Mesendoderm (in vitro differentiated cells): ENCODE measurements at regions not wholly inside any gene's neighbourhood (a gene's known extent, or its start where the extent isn't known, plus 50 kb on each side); places are given as distances from the start of the nearest gene placed in this dataset.

Source experiments
- DNase-seq: peaks from one replicate; pipeline ENCODE4 v3.0.0; 2013
- H2AK5ac ChIP-seq: 2 replicates; pipeline ENCODE4 v1.6.1; 2013; ENCODE audit warnings: low read length, inconsistent platforms
- H2BK120ac ChIP-seq: 2 replicates; pipeline ENCODE4 v1.6.1; 2013; ENCODE audit warnings: low read depth, mild to moderate bottlenecking, low read length, moderate library complexity, mixed read lengths
- H2BK15ac ChIP-seq: replicated peaks from 2 replicates; pipeline ENCODE4 v1.6.1; 2013; ENCODE audit warnings: low read depth, mild to moderate bottlenecking, moderate library complexity
- H2BK5ac ChIP-seq: 2 replicates; pipeline ENCODE4 v1.6.1; 2013; ENCODE audit warnings: low read length, inconsistent platforms
- H3K18ac ChIP-seq: 2 replicates; pipeline ENCODE4 v1.6.1; 2013; ENCODE audit warnings: mild to moderate bottlenecking, low read length, mixed read lengths
- H3K23ac ChIP-seq: one replicate; pipeline ENCODE4 v1.6.1; 2013; ENCODE audit warnings: low read length
- H3K27ac ChIP-seq: 2 replicates; pipeline ENCODE4 v1.5.1; 2013; ENCODE audit warnings: low read depth, mild to moderate bottlenecking, inconsistent platforms, low read length, moderate library complexity
- H3K27me3 ChIP-seq: 2 replicates; pipeline ENCODE4 v1.6.1; 2013; ENCODE audit warnings: low read length, control low read depth, mild to moderate bottlenecking, inconsistent platforms; ENCODE audit not compliant: insufficient read depth, poor library complexity
- H3K36me3 ChIP-seq: 2 replicates; pipeline ENCODE4 v1.6.1; 2013; ENCODE audit warnings: low read length, inconsistent platforms; ENCODE audit not compliant: control insufficient read depth, insufficient read depth
- H3K4ac ChIP-seq: one replicate; pipeline ENCODE4 v1.6.1; 2013; ENCODE audit warnings: low read depth, mild to moderate bottlenecking, low read length, moderate library complexity
- H3K4me1 ChIP-seq: 2 replicates; pipeline ENCODE4 v1.6.1; 2013; ENCODE audit warnings: low read depth, low read length, inconsistent platforms; ENCODE audit not compliant: control insufficient read depth
- H3K4me2 ChIP-seq: 2 replicates; pipeline ENCODE4 v1.6.1; 2013; ENCODE audit warnings: low read length
- H3K4me3 ChIP-seq: 2 replicates; pipeline ENCODE4 v1.5.1; 2013; ENCODE audit warnings: mild to moderate bottlenecking, low read length
- H3K56ac ChIP-seq: one replicate; pipeline ENCODE4 v1.6.1; 2013; ENCODE audit warnings: low read length
- H3K79me1 ChIP-seq: 2 replicates; pipeline ENCODE4 v1.6.1; 2013; ENCODE audit warnings: low read length, inconsistent platforms
- H3K79me2 ChIP-seq: 2 replicates; pipeline ENCODE4 v1.6.1; 2013; ENCODE audit warnings: mild to moderate bottlenecking, low read length; ENCODE audit not compliant: control insufficient read depth, insufficient read depth
- H3K9ac ChIP-seq: 2 replicates; pipeline ENCODE4 v1.6.1; 2013; ENCODE audit warnings: low read length, inconsistent platforms
- H4K5ac ChIP-seq: one replicate; pipeline ENCODE4 v1.6.1; 2013; ENCODE audit warnings: low read length
- H4K8ac ChIP-seq: one replicate; pipeline ENCODE4 v1.6.1; 2013; ENCODE audit warnings: low read depth, mild to moderate bottlenecking, control low read depth, low read length, moderate library complexity
- WGBS: extraction: QIAGEN DNeasy Blood & Tissue Kit; methylation state at CpG from one replicate; pipeline ENCODE4 v1.1.7; 2013; ENCODE audit warnings: low lambda C conversion rate, missing lambda C conversion rate; ENCODE audit not compliant: insufficient coverage; ENCODE audit errors: extremely low coverage; 5-methylcytosine and 5-hydroxymethylcytosine counted together

DNA sequence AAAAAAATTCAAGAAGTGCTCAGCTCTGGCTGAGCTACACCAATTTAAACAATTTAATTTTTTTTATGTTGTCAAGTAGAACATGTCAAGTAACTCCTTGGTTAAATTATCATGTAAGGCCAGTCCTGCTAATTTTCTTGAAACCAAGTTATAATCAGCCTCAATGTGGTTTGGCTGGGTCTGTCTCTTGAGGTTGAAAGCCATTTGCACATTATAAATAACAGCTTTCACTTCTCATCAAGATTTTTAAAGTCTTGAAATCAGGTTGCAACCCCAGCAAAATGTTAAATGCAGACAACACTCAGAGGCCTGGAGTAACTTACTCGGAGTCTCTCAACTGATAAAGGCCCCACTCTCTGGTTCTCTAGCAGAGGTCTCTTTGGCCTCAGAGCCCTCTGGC is 324.4 kb downstream of the BRD1 start:
- H2BK120ac ChIP-seq: no peak overlapping the region
- WGBS: no CpG with 5 or more reads among the region's 1 CpG
- no peak overlapping the region for H4K5ac ChIP-seq
- no peak overlapping the region for H3K18ac ChIP-seq
- no peaks in the 10 kb centered on the region for H3K27me3 ChIP-seq
- H3K36me3 ChIP-seq: no peaks in the 10 kb centered on the region
- no peak overlapping the region for H2BK15ac ChIP-seq
- no peak overlapping the region for H4K8ac ChIP-seq
- no peak for DNase-seq
- no peak overlapping the region for H2BK5ac ChIP-seq
- H3K4me2 ChIP-seq: no peak overlapping the region
- no peak overlapping the region for H3K4me3 ChIP-seq
- no peak overlapping the region for H3K27ac ChIP-seq
- H3K23ac ChIP-seq: no peak overlapping the region
- no peaks in the 10 kb centered on the region for H3K79me1 ChIP-seq
- H3K9ac ChIP-seq: no peak overlapping the region
- no peaks in the 10 kb centered on the region for H3K4me1 ChIP-seq
- H3K4ac ChIP-seq: no peak overlapping the region
- no peak overlapping the region for H2AK5ac ChIP-seq
- no peaks in the 10 kb centered on the region for H3K79me2 ChIP-seq
- no peak overlapping the region for H3K56ac ChIP-seq

DNA sequence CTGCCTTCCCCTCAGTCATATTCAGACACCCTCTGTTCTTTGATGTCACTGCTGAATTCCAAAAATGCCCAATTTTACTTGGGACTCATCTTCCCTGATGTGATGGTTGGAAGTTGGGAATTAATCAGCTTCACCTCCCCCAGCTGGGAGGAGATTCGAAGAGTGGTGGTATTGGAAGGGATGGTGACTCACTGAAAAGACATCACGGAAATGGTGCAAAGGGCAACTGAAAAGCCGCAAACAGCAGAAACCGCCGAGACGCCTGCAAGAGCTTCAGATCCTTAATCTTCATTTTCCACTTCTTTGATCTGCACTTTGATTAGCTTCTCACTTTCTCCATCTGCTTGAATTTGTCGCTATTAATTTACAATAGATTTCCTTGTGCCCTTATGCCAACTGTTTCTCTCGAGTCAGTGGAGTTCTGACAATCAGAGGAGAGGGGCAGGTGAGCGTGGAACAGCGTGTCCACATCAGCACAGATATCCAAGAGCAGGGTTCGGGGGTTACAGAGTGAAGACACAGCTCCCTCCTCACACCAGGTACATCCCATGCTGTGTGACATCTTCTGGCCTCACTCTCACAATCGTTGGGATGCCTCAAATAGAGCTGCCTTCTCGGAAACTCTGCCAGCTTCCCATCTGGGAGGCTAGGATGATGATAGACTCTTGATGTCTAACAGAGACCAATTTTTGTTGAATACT is 325.4 kb downstream of the BRD1 start:
- WGBS: no CpG with 5 or more reads among the region's 13 CpGs
- Histone ChIP-seq H2AK5ac (no peak overlapping the region), H3K18ac (no peak overlapping the region), H3K79me1 (no peaks in the 10 kb centered on the region), H4K8ac (no peak overlapping the region), H3K4ac (no peak overlapping the region), H2BK15ac (no peak overlapping the region), H2BK120ac (no peak overlapping the region), H3K36me3 (no peaks in the 10 kb centered on the region), H3K4me1 (no peaks in the 10 kb centered on the region), H3K79me2 (no peaks in the 10 kb centered on the region), H3K27me3 (no peaks in the 10 kb centered on the region), H3K23ac (no peak overlapping the region), H2BK5ac (no peak overlapping the region), H3K4me3 (no peak overlapping the region), H3K4me2 (no peak overlapping the region), H3K9ac (no peak overlapping the region), H3K56ac (no peak overlapping the region), H3K27ac (no peak overlapping the region), H4K5ac (no peak overlapping the region)
- DNase-seq: peak; percentile 63

DNA sequence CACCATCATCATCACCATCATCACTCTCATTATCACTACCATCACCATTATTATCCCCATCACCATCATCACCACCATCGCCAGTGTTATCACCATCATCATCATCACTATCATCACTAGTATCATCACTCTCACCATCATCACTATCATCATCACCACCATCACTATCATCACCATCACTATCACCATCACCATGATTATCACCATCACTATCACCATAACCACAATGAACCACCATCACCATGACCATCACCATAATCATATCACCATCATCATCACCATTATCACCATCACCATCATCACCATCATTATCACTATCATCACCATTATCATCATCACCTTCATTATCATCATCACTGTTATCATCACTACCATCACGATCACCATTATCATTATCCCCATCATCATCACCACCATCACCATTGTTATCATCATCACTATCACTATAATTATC is 326.7 kb downstream of the BRD1 start:
- H3K27ac ChIP-seq: no peak overlapping the region
- no peak overlapping the region for H2AK5ac ChIP-seq
- H3K18ac ChIP-seq: no peak overlapping the region
- no peak overlapping the region for H3K9ac ChIP-seq
- H3K27me3 ChIP-seq: no peaks in the 10 kb centered on the region
- H2BK5ac ChIP-seq: no peak overlapping the region
- H3K4ac ChIP-seq: no peak overlapping the region
- H2BK15ac ChIP-seq: no peak overlapping the region
- no peak overlapping the region for H2BK120ac ChIP-seq
- H3K36me3 ChIP-seq: no peaks in the 10 kb centered on the region
- H3K4me1 ChIP-seq: no peaks in the 10 kb centered on the region
- no peak overlapping the region for H4K5ac ChIP-seq
- H4K8ac ChIP-seq: no peak overlapping the region
- H3K4me2 ChIP-seq: no peak overlapping the region
- no peaks in the 10 kb centered on the region for H3K79me1 ChIP-seq
- no peak overlapping the region for H3K4me3 ChIP-seq
- no peak overlapping the region for H3K56ac ChIP-seq
- no peak overlapping the region for H3K23ac ChIP-seq
- no peak for DNase-seq
- no CpG with 5 or more reads among the region's 2 CpGs for WGBS
- no peaks in the 10 kb centered on the region for H3K79me2 ChIP-seq

DNA sequence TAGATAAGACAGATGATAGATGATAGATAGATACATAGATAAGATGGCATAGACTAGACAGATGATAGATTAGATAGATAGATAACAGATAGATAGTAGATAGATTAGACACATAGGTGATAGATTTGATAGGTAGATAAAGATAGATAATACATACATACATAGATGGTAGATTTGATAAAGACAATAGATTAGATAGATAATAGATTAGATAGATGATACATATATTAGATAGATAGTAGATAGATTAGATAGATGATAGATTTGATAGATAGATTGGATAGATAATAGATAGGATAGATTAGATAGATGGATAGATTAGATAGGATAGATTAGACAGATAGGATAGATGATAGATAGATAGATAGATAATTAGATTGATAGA is 327.6 kb downstream of the BRD1 start:
- Histone ChIP-seq H2AK5ac (no peak overlapping the region), H3K23ac (no peak overlapping the region), H3K27me3 (no peaks in the 10 kb centered on the region), H4K5ac (no peak overlapping the region), H2BK15ac (no peak overlapping the region), H3K4me1 (no peaks in the 10 kb centered on the region), H3K4ac (no peak overlapping the region), H3K4me2 (no peak overlapping the region), H3K18ac (no peak overlapping the region), H3K36me3 (no peaks in the 10 kb centered on the region), H3K27ac (no peak overlapping the region), H3K79me2 (no peaks in the 10 kb centered on the region), H2BK5ac (no peak overlapping the region), H2BK120ac (no peak overlapping the region), H3K79me1 (no peaks in the 10 kb centered on the region), H3K9ac (no peak overlapping the region), H4K8ac (no peak overlapping the region), H3K4me3 (no peak overlapping the region), H3K56ac (no peak overlapping the region)
- DNase-seq: no peak

DNA sequence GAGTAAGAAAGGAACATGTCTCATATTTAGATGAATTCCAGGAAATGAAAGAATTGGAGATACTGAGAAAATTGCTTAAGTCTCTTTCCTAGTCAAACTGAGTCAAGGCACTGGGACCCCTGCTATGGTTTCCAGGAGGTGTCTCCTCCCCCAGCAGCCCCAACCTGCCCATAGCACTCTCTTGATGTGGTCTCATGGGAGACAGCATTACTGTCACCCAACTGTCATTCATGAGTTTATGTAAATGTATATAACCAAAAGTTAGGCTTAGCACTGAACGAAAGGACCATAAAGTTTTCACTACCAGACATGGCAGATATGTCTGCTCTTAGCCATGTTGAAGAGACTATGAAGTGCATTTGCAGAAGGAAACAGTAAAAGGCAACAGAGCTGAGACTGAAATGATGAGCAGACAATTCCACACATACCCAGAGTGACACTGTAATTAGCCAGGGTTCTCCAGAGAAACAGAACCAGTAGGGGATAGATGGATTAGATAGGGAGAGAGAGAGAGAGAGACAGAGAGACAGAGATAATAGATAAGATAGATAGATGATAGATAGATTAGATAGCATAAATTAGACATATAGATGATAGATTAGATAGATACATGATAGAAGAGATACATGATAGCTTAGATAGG is 328.1 kb downstream of the BRD1 start:
- no CpG with 5 or more reads among the region's 1 CpG for WGBS
- H3K56ac ChIP-seq: no peak overlapping the region
- H3K23ac ChIP-seq: no peak overlapping the region
- H3K4me2 ChIP-seq: no peak overlapping the region
- no peaks in the 10 kb centered on the region for H3K79me2 ChIP-seq
- no peaks in the 10 kb centered on the region for H3K4me1 ChIP-seq
- no peak overlapping the region for H3K4ac ChIP-seq
- no peaks in the 10 kb centered on the region for H3K27me3 ChIP-seq
- no peak overlapping the region for H3K18ac ChIP-seq
- no peak overlapping the region for H2BK15ac ChIP-seq
- no peak overlapping the region for H4K8ac ChIP-seq
- no peaks in the 10 kb centered on the region for H3K36me3 ChIP-seq
- no peak overlapping the region for H3K4me3 ChIP-seq
- no peak overlapping the region for H2BK5ac ChIP-seq
- H3K79me1 ChIP-seq: no peaks in the 10 kb centered on the region
- H3K9ac ChIP-seq: no peak overlapping the region
- peak; percentile 37 for DNase-seq
- H3K27ac ChIP-seq: no peak overlapping the region
- H2AK5ac ChIP-seq: no peak overlapping the region
- H4K5ac ChIP-seq: no peak overlapping the region
- no peak overlapping the region for H2BK120ac ChIP-seq

DNA sequence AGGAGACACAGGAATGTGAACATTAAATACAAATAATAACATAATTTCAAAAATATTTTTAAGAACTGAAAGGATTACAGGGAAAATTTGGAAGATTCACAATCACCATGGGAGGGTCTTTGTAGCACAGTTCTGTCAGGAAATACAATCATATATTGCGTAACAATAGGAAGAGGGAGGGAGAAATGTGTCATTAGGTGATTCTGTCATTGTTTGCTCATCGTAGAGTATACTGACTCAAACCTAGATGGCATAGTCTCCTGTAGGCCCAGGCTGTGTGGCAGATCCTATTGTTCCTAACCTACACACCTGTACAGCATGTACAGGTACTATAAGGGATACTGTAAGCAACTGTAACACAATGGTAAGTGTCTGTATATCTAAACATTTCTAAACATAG is 330.4 kb downstream of the BRD1 start:
- no peak overlapping the region for H3K4ac ChIP-seq
- no peak overlapping the region for H3K56ac ChIP-seq
- H3K23ac ChIP-seq: no peak overlapping the region
- H3K18ac ChIP-seq: no peak overlapping the region
- H3K79me2 ChIP-seq: no peaks in the 10 kb centered on the region
- no peak overlapping the region for H3K4me3 ChIP-seq
- no peak overlapping the region for H2BK120ac ChIP-seq
- no peak overlapping the region for H4K5ac ChIP-seq
- H2BK15ac ChIP-seq: no peak overlapping the region
- H3K36me3 ChIP-seq: no peaks in the 10 kb centered on the region
- no peak for DNase-seq
- no peak overlapping the region for H3K27ac ChIP-seq
- H3K27me3 ChIP-seq: no peaks in the 10 kb centered on the region
- H3K4me2 ChIP-seq: no peak overlapping the region
- H2AK5ac ChIP-seq: no peak overlapping the region
- H3K79me1 ChIP-seq: no peaks in the 10 kb centered on the region
- no peak overlapping the region for H2BK5ac ChIP-seq
- H3K4me1 ChIP-seq: no peaks in the 10 kb centered on the region
- H4K8ac ChIP-seq: no peak overlapping the region
- no peak overlapping the region for H3K9ac ChIP-seq
- no CpG with 5 or more reads among the region's 2 CpGs for WGBS
